HG03520 (cell line): ENCODE measurements at regions not wholly inside any gene's neighbourhood (a gene's known extent, or its start where the extent isn't known, plus 50 kb on each side); places are given as distances from the start of the nearest gene placed in this dataset.
"Not testable (repeated sequence)": the region's sequence is repeated elsewhere in the genome, so short reads cannot be mapped to it uniquely, and the experiment has no call there.

Source experiments
- ATAC-seq: cut with Tn5 transposase; IDR thresholded peaks from one replicate; pipeline ENCODE4 v1.9.1; 2021; ENCODE audit warnings: mild to moderate bottlenecking, moderate library complexity; ENCODE audit not compliant: unreplicated experiment

- ATAC-seq: not testable (repeated sequence)
Observed at GRCh38 chr6:112960130-112960529, 613.0 kb downstream of the RFPL4B start.

- ATAC-seq: no peak
Observed at GRCh38 chr6:112967974-112968373, 620.8 kb downstream of the RFPL4B start.

- ATAC-seq: no peak
Observed at GRCh38 chr6:112971651-112972050, 624.5 kb downstream of the RFPL4B start.

GRCh38 chr6:112974931-112975330 is 627.8 kb downstream of the RFPL4B start:
- ATAC-seq: not testable (repeated sequence)

- ATAC-seq: not testable (repeated sequence)
Observed at GRCh38 chr6:112976579-112976978, 629.4 kb downstream of the RFPL4B start.

- ATAC-seq: no peak
Observed at GRCh38 chr6:112979830-112980229, 632.7 kb downstream of the RFPL4B start.

- ATAC-seq: no peak
Observed at GRCh38 chr6:112980676-112981075, 633.5 kb downstream of the RFPL4B start.

GRCh38 chr6:112983713-112984261 is 636.7 kb downstream of the RFPL4B start:
- ATAC-seq: no peak

- ATAC-seq: no peak
Observed at GRCh38 chr6:112984899-112985298, 637.8 kb downstream of the RFPL4B start.

- ATAC-seq: no peak
Observed at GRCh38 chr6:112986321-112986720, 639.2 kb downstream of the RFPL4B start.

- no peak for ATAC-seq
Observed at GRCh38 chr6:112988748-112989147, 641.6 kb downstream of the RFPL4B start.

GRCh38 chr6:112990971-112991370 is 643.8 kb downstream of the RFPL4B start:
- ATAC-seq: no peak

- ATAC-seq: no peak
Observed at GRCh38 chr6:112991912-112992311, 644.8 kb downstream of the RFPL4B start.

GRCh38 chr6:112997421-112998085 is 650.4 kb downstream of the RFPL4B start:
- ATAC-seq: no peak

GRCh38 chr6:113004054-113004453 is 656.9 kb downstream of the RFPL4B start:
- ATAC-seq: no peak

- no peak for ATAC-seq
Observed at GRCh38 chr6:113004470-113005270, 657.5 kb downstream of the RFPL4B start.

- ATAC-seq: no peak
Observed at GRCh38 chr6:113006494-113006893, 659.4 kb downstream of the RFPL4B start.

GRCh38 chr6:113009682-113010081 is 662.6 kb downstream of the RFPL4B start:
- ATAC-seq: no peak

- no peak for ATAC-seq
Observed at GRCh38 chr6:113010196-113010989, 663.3 kb downstream of the RFPL4B start.

GRCh38 chr6:113011389-113011788 is 664.3 kb downstream of the RFPL4B start:
- ATAC-seq: no peak

- no peak for ATAC-seq
Observed at GRCh38 chr6:113011801-113012200, 664.7 kb downstream of the RFPL4B start.
